Hematopoietic multipotent progenitor cell (in vitro differentiated cells): ENCODE measurements at regions not wholly inside any gene's neighbourhood (a gene's known extent, or its start where the extent isn't known, plus 50 kb on each side); places are given as distances from the start of the nearest gene placed in this dataset.

Experiments
- DNase-seq, 3 donors: peaks; one replicate each; pipeline ENCODE4 v3.0.0-alpha.2; 2011 to 2015; ENCODE audit warnings: low read depth in 2 of 3, low spot score in 2 of 3

DNA sequence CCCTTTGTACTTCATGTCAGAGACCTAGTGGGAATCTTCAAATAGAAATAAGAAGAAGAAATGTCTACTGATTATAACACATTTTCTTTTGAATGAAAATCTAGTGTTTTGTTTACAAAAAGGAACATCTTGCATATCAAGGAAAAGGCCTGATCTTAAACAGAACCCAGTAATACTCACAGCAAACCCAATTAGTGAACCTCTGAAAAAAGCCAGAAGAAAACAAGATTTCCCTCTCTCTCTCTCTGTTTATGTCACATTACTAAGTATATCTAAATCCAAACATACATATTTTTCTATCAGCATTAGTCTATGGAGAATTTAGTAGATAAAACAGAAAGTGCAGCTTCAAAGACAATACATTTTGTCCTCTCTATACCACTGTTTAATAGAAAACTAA is 457.9 kb downstream of the NR2F1-AS1 start:
- no peak for DNase-seq

DNA sequence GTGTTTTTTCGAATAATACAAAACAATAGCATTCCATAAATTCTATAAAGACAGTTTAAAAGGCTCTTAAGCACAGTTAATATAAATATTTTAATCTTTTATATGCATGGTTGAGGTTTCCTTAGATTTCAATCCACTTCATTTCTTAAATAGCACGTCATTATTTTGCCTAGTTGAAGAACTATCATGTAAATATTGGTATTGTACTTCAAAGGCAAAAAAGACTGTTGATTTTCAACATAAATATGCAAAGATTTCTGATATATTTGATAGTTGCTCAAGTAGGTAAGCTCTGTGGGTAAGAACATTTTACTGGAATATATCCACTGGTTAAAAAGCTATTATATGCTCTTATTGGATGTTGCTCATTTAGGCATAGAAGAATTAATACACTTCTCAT is 458.6 kb downstream of the NR2F1-AS1 start:
- DNase-seq: no peak

DNA sequence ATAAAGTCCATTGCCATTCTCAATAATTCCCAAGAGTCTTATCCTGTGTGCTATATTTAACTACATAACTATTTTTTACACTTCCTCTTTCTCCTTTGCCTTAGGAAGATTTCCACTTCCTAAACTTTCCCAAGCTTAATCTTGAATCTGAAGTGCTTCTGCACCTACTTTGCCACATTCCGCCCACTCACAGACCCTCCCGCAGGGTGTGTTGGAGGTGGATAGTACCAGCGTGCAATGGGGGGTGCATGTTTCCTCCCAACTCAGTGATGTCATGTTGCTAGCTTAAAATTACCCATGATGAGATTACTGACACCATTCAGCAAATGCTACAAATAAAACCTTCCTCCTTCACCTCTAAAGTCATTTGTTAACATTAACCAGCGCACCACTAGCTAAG is 460.2 kb downstream of the NR2F1-AS1 start:
- no peak for DNase-seq

GRCh38 chr5:93120051-93120450 is 461.0 kb downstream of the NR2F1-AS1 start:
- no peak for DNase-seq

DNA sequence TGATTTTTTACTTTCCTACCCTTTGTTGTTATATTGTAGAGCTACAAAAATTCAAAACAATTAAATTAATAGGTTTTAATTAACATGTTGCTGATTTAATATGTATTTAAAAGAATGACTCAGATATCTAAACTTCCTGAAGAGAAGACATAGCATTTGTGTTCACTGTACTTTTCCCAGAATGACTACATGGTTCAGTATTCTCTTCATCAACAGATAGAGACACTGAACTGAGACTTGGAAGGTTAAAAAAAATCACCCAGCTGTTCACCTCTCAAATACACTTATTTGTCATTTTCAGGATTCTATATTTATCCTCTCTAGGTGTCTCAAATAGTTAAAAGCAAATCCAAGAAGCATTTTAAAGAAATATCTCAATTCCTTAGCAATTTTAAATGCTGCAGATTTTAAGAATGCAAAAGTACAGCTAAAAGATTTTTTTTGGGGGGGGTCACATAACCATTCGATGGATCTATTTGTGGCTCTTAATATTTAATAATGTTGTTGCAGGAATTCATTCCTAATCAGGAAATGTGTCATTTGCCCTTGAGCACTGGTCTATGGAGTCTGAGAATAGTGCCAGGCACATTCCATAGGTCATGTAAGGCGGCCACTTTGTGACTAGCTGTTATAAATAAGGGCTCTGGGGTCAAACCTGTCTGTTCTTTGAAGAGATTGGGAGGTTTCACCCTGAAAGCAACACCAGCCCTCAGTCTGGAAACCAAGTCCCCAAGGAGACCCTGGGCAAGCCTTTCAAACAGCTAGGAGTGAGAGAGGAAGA is 463.1 kb downstream of the NR2F1-AS1 start:
- no peak for DNase-seq

DNA sequence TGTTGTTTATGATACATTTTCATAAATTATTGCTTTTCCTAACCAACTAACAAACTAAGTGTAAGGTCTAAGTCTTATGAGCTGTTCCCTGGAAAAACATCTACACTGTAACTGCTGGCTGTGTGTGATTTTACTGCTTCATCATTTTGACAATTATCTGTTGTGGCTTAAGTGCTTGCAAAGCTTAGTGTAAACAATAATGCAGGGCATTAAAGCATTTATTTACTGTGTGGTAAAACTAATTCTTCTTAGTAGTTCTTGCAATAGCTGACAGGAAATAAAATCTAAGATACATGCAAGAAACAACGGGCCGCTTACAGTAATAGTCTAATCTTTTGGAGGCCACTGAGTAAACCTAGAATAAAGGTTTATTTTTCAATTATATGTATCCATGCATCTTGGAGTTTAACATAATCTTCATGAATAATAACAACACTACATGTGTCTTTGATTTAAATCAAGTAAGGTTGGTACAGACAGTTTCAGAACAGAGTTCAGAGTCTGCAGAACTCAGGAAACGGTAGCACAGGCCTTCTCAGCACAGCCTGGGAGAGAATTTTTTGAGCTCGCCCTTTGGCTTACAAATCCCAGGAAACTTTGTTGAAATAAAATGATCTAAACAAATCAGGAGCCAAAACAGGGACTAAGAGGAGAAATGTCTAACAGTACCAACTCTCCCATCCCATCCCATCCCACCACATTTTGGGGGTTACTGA is 473.1 kb downstream of the NR2F1-AS1 start:
- no peak for DNase-seq

DNA sequence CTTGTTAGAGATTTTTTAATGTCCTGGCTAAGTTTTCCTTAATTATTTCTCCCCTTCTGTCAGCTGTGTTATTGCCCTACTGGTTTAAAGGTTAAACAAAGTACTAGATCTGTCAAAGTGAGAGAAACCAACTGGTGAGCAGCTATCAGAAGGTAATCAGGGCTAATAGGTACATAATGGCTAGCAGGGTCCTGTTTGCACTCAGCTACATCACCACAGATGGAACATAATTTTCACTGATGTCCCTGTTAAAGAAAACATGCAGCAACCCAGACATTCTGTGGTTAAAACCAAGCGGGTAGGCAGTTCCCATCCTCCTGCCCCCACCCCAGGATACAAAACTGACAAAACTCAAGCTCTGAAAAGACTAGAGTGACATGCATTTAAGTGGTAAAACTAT is 473.9 kb downstream of the NR2F1-AS1 start:
- DNase-seq: no peak

DNA sequence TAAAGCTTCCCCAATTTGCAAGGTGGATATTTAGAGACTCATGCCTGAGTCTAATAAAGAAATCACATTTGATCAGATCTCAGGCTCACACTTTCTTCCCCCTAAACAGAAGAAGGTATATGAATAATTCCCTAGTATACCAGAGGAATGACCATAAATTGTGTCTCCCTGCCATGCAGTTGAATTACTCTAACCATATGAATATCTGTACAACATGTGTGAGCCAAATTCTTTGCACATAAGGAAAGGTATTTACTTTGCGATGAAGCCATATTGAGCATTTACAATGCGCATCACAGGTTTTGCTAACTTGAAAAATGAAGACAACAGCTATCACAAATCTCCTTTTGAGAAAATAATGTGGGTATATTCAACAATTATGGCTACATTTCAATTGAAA is 479.4 kb downstream of the NR2F1-AS1 start:
- no peak for DNase-seq

DNA sequence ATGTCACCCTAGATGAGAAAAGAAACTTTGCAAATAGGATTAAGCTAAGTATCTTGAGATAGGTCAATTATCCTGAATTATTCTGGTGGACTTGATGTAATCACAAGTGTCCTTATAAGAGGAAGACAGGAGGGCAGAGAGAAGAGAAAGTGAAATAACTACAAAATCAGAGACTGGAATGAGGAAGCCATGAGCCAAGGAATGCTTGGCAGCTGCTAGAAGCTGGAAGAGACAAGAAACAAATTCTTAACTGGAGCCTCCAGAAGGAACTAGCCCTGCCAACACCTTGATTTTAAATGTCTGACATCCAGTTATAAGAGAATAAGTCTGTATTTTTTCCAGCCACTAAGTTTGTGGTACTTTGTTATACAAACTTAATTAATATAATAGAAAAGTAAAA is 480.0 kb downstream of the NR2F1-AS1 start:
- no peak for DNase-seq

DNA sequence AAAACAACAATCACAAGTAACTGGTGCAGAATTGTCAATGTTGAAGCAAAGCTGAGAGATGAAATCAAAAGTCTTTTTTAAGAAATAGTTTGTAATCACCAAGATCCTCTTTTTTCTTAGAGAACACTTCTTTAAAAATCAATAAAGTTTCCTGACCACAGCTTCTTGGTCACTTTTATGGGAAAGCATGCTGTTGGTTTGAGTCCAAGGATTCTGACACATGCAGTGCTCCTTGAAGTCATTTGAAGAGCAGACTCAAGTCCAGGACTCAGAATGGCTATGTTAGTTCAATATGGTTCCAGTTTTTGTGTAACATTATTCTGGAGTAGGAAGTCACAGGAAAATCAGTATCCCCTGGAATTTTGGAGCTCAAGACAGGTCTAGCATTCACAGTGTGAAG is 480.6 kb downstream of the NR2F1-AS1 start:
- DNase-seq: no peak

DNA sequence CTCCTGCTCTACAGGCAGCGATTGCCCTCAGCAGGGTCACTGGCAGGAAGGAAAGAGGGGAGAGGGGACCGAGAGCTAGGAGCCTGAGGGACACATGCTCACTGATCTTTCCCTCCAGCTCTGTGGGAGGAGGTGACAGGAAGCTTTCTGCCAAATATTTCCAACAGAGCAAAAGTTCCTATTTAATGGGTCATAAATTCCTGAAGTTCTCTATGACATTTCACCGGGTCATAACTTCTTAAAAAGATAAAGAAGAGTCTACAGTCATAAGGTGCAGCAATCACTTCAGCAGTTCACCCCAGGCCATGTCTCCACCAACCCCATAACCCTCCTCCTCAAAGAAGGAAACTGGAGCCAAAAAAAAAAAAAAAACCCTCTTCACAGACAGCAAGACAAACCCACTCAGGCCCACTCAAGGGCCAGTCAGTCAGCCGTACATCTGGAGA is 481.1 kb downstream of the NR2F1-AS1 start:
- no peak for DNase-seq

DNA sequence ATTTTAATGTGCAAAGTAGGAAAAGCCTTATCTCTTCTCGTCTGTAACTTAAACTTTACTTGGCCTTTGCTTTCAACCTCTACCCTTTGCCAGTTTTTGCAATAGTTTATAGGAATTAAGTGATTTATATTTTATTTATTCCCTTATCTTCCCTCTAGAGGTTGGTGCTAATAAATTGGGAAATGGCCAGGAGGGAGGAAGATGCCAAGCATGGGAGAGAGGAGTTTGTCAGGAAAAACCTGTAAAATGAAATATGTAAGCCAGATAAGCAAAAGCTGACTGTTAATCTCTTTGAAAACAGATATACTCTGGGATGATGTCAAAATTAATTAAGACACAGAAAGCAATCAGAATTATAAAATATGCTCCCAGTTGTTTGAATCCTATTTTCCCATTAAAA is 484.5 kb downstream of the NR2F1-AS1 start:
- DNase-seq: no peak

- DNase-seq: no peak
These were observed 488.5 kb downstream of the NR2F1-AS1 start for GRCh38 chr5:93092349-93093105.

DNA sequence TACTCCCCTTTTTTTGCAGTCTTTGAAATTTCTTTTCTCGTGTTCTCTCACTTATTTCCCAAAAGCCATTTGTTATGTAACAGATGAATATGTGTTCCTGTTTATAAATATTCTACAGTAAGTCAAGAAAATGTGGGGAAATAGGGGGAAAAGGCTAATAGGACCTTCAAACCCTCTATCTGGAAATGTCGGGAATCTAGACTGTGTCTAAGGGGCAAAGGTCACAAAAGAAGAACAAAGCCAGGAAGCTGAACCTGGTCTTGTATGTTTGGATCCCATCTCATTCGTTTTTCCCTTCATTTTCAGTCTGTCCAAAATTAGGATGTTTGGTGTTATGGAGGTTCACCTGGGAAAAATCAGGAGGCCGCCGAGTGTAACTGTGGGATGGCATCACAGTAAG is 490.3 kb downstream of the NR2F1-AS1 start:
- DNase-seq: no peak

DNA sequence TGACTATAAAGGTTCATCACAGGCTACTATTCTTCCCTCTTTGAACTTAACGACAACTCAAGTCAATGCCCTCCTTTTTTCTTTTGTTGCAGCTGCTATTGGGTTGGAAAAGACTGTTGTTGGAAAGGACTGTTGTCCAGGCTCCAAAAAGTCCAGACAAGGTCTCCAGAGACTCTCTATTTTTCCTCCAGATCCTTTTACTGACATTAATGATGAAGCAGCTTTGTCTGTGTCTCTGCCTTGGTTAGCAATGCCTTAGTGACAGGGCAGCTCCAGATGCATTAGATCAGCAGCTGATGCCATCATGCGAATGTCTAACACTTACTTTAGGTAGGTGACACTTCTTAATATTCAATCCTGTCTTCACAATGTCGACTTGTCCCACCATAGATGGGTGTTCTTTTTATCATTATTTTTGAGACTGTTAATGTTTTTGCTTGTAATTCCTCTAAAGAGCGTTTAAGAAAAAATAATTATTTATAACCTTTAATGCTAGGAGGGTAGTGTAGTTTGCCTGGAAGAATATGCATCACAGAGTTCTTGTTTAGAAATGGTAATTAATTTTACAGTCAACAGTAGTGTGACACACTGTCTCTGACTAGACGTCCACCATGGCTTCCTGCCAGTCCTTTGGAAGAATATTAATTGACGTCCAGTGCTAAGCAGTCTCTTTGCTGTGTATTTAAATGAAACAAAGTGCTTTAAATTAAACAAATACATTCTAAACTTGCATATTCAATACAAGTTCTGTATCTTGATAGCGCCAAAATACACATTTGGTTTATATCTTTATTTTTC is 492.2 kb downstream of the NR2F1-AS1 start:
- DNase-seq: no peak

GRCh38 chr5:93087326-93087725 is 493.7 kb downstream of the NR2F1-AS1 start:
- no peak for DNase-seq

DNA sequence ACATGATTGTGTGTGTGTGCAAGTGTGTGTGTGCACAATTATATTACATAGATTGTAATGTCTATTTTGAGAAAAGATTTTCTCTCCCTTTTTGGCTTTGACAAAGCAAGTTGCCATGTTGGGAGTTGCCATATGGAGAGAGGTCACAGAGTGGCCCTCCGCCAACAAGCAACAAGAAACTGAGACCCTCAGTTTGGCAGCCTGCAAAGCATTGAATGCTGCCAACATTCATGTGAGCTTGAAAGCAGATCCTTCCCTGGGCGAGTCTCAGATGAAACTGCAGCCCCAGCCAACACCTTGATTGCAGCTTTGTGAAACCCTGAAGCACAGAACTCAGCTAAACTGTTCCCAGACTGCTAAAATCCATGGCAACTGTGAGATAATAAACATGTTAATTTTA is 498.0 kb downstream of the NR2F1-AS1 start:
- DNase-seq: no peak

DNA sequence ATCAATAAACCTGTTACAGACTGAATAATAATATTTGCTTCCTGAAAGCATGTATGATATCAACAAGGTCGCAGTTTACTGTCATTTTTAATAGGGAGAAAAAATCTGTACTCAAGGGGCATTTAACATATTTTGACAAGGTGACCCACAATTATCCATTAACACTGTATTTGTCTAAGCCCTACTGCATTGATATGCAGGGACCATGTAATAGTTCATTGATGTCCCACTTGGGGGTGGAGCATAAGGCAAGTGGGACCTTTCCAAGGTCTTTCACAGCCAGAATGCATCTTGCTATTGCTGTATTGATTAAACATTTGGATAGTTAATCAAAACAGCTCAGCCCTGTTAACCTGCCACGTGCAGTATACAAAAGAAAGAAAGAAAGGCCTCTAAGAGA is 502.0 kb downstream of the NR2F1-AS1 start:
- DNase-seq: no peak

- DNase-seq: no peak
These were observed 502.7 kb downstream of the NR2F1-AS1 start for GRCh38 chr5:93078082-93079038.

- DNase-seq: no peak
These were observed 504.5 kb downstream of the NR2F1-AS1 start for GRCh38 chr5:93076566-93076965.
